Endothelial cell of umbilical vein (primary cell): ENCODE measurements at regions not wholly inside any gene's neighbourhood (a gene's known extent, or its start where the extent isn't known, plus 50 kb on each side); places are given as distances from the start of the nearest gene placed in this dataset.

Source experiments
- BruUV-seq: library from RNA; stranded (reverse); fragments of 400-500 nt; replicated peaks from 2 replicates; lab custom pipeline; 2021; lab: Mats Ljungman, UMichigan
- CTCF ChIA-PET: fragments of 300-600, 350-600 bp; sonication (Branson Sonifier 250); formaldehyde crosslinking; loops from one replicate; lab custom pipeline; 2021; ENCODE audit warnings: antibody characterized with exemption, inconsistent platforms; lab: Charles Lee
- POLR2A ChIA-PET: fragments of 300-600, 350-600 bp; sonication (Branson Sonifier 250); formaldehyde crosslinking; loops from one replicate; lab custom pipeline; 2021; ENCODE audit warnings: antibody characterized with exemption, inconsistent platforms; lab: Charles Lee
- DNase-seq: peaks from one replicate; pipeline ENCODE4 v3.0.0-alpha.2; 2011; ENCODE audit warnings: low read depth, low spot score
- FAIRE-seq: peaks from 2 replicates; lab custom pipeline; 2011; peaks lifted over from hg19 to GRCh38; lab: Jason Lieb, UNC
- H2AFZ ChIP-seq: 2 replicates; pipeline ENCODE4 v1.6.0; 2012; ENCODE audit warnings: low read depth, low read length, control low read depth, inconsistent platforms
- H3K27ac ChIP-seq: 2 replicates; pipeline ENCODE4 v1.5.1; 2011; ENCODE audit warnings: low read depth, mild to moderate bottlenecking, control low read depth, low read length, moderate library complexity; ENCODE audit not compliant: insufficient read depth
- H3K27me3 ChIP-seq, 2 experiments: 2 replicates each; pipeline versions ENCODE4 v1.6.0 to v1.6.1; 2011; ENCODE audit warnings: low read length in 2 of 2, mixed read lengths in 1 of 2; ENCODE audit not compliant: control insufficient read depth in 2 of 2, insufficient read depth in 2 of 2
- H3K36me3 ChIP-seq, 2 experiments: 2 replicates in 1 of 2; 3 replicates in 1 of 2; pipeline ENCODE4 v1.5.1; 2011; ENCODE audit warnings: low read length in 2 of 2, mild to moderate bottlenecking in 1 of 2, moderate library complexity in 1 of 2; ENCODE audit not compliant: control insufficient read depth in 2 of 2, insufficient read depth in 2 of 2; ENCODE audit errors: extremely low read depth in 1 of 2
- H3K4me1 ChIP-seq: 3 replicates; pipeline ENCODE4 v1.5.1; 2011; ENCODE audit warnings: mild to moderate bottlenecking, low read length; ENCODE audit not compliant: control insufficient read depth, insufficient read depth; ENCODE audit errors: extremely low read depth
- H3K4me2 ChIP-seq: 2 replicates; pipeline ENCODE4 v1.6.1; 2011; ENCODE audit warnings: low read length, control low read depth, mixed read lengths; ENCODE audit not compliant: insufficient read depth
- H3K4me3 ChIP-seq, 3 experiments: fragments of 200-600 bp in 1 of 3; sonication (generic), shearing (Covaris generic) in 1 of 3; replicated peaks in 1 of 3; 2 replicates each; pipeline ENCODE4 v1.5.1; 2011 to 2016; ENCODE audit warnings: control low read depth in 3 of 3, low read length in 3 of 3, mild to moderate bottlenecking in 2 of 3, inconsistent platforms in 1 of 3, low read depth in 1 of 3, moderate library complexity in 1 of 3; ENCODE audit not compliant: insufficient read depth in 1 of 3
- H3K79me2 ChIP-seq: 2 replicates; pipeline ENCODE4 v1.6.0; 2012; ENCODE audit warnings: low read length, inconsistent platforms; ENCODE audit not compliant: control insufficient read depth, insufficient read depth
- H3K9ac ChIP-seq: replicated peaks from 2 replicates; pipeline ENCODE3; 2011; ENCODE audit warnings: low read length, control low read depth; ENCODE audit not compliant: insufficient read depth; ENCODE audit errors: extremely low read depth
- H3K9me1 ChIP-seq: replicated peaks from 3 replicates; pipeline ENCODE4 v1.6.0; 2011; ENCODE audit warnings: mild to moderate bottlenecking, low read length; ENCODE audit not compliant: control insufficient read depth, insufficient read depth; ENCODE audit errors: extremely low read depth
- H3K9me3 ChIP-seq: replicated peaks from 2 replicates; pipeline ENCODE4 v1.5.1; 2012; ENCODE audit warnings: low read length, inconsistent platforms; ENCODE audit not compliant: control insufficient read depth, insufficient read depth
- H4K20me1 ChIP-seq: replicated peaks from 2 replicates; pipeline ENCODE3; 2011; ENCODE audit warnings: mild to moderate bottlenecking, low read length; ENCODE audit not compliant: control insufficient read depth, insufficient read depth; ENCODE audit errors: extremely low read depth
- CTCF ChIP-seq, 2 donors: IDR thresholded peaks; 1 replicate in 1 of 2; 2 replicates in 1 of 2; pipeline ENCODE4 v1.5.1; 2011; ENCODE audit warnings: low read length in 2 of 2, mild to moderate bottlenecking in 2 of 2, moderate library complexity in 2 of 2, control low read depth in 1 of 2, inconsistent platforms in 1 of 2, low read depth in 1 of 2; ENCODE audit not compliant: insufficient read depth in 1 of 2; ENCODE audit errors: extremely low read depth in 1 of 2
- EZH2 ChIP-seq: IDR thresholded peaks from 2 replicates; pipeline ENCODE4 v1.6.1; 2012; ENCODE audit warnings: borderline replicate concordance, low read depth, mild to moderate bottlenecking, moderate library complexity, low read length, inconsistent platforms; ENCODE audit not compliant: severe bottlenecking
- FOS ChIP-seq: IDR thresholded peaks from 2 replicates; pipeline ENCODE4 v1.6.1; 2011; ENCODE audit warnings: mild to moderate bottlenecking, low read length, moderate library complexity, borderline replicate concordance; ENCODE audit not compliant: insufficient read depth
- GATA2 ChIP-seq: IDR thresholded peaks from 2 replicates; pipeline ENCODE4 v1.7.0; 2011; ENCODE audit warnings: low read depth, mild to moderate bottlenecking, moderate library complexity, mixed read lengths, low read length; ENCODE audit not compliant: insufficient read length, insufficient read depth
- MAX ChIP-seq: IDR thresholded peaks from 2 replicates; pipeline ENCODE4 v1.6.1; 2011; ENCODE audit not compliant: insufficient read depth, insufficient read length
- MYC ChIP-seq: IDR thresholded peaks from one replicate; pipeline ENCODE4 v1.6.1; 2011; ENCODE audit warnings: mild to moderate bottlenecking, low read depth, low read length
- POLR2A ChIP-seq: IDR thresholded peaks from 2 replicates; pipeline ENCODE4 v1.6.1; 2012; ENCODE audit warnings: low read depth, mild to moderate bottlenecking, control low read depth, low read length
- dilution Hi-C: fragments of 300-500 bp; cut with MboI; formaldehyde crosslinking; loops from one replicate; pipeline ENCODE4 v1.15.0; 2019; ENCODE audit warnings: low sequenced_read_pairs; ENCODE audit not compliant: extremely low pct_ligation_motif_present
- intact Hi-C: fragments of 100-400 bp; cut with micrococcal nuclease; formaldehyde crosslinking; loops from one replicate; pipeline ENCODE4 v1.10.0; 2022

GRCh38 chr20:48223715-48224114, 438.4 kb upstream of the SULF2 start:
- Histone ChIP-seq H4K20me1 (no peaks in the 10 kb centered on the region), H3K27me3 (no peaks in the 10 kb centered on the region), H2AFZ (no peak overlapping the region), H3K9ac (no peak overlapping the region), H3K4me3 (no peak overlapping the region), H3K4me2 (no peak overlapping the region), H3K36me3 (no peaks in the 10 kb centered on the region), H3K9me3 (no peaks in the 10 kb centered on the region), H3K27ac (no peak overlapping the region), H3K79me2 (no peaks in the 10 kb centered on the region), H3K4me1 (no peaks in the 10 kb centered on the region), H3K9me1 (no peaks in the 10 kb centered on the region)
- dilution Hi-C loops (no loop called here), intact Hi-C loops (no loop called here)
- TF ChIP-seq FOS = no peak
- no peak for TF ChIP-seq POLR2A
- no peak for TF ChIP-seq CTCF (IDR thresholded peaks at IDR 0.05; ENCODE audit: extremely low read depth in 1 of 2, insufficient read depth in 1 of 2, low read depth in 1 of 2, low read length in 2 of 2)
- no peak for TF ChIP-seq EZH2
- no peak for TF ChIP-seq MYC
- TF ChIP-seq GATA2 = no peak
- TF ChIP-seq MAX = no peak
- ChIA-PET CTCF (no interaction called here), POLR2A (interaction anchor here (0.7 kb wide), 1 partner anchor 901 kb away, joined by 4 read pairs; no protein-coding TSS in a partner anchor)
- no peak for FAIRE-seq
- no TSS peak for BruUV-seq
- no peak for DNase-seq
